ENCODE measurements at regions not wholly inside any gene's neighbourhood (a gene's known extent, or its start where the extent isn't known, plus 50 kb on each side); places are given as distances from the start of the nearest gene placed in this dataset.

GRCh38 chr1:60567256-60567655, 493.7 kb upstream of the C1orf87 start:
- TF ChIP-seq POLR2AphosphoS5 (IDR thresholded peaks at IDR 0.05; ENCODE audit: low read depth): no peak
- no peak for TF ChIP-seq CTCF (IDR thresholded peaks at IDR 0.05; ENCODE audit: insufficient read depth, low read length)
- no peak for TF ChIP-seq REST (IDR thresholded peaks at IDR 0.05; ENCODE audit: insufficient replicate concordance, low read depth)
- TF ChIP-seq SPI1 (IDR thresholded peaks at IDR 0.05; ENCODE audit: borderline replicate concordance, low read depth): no peak

Data from HL-60 (cell line).